WTC11 (cell line): ENCODE measurements at regions not wholly inside any gene's neighbourhood (a gene's known extent, or its start where the extent isn't known, plus 50 kb on each side); places are given as distances from the start of the nearest gene placed in this dataset.

Experiments used
- ATAC-seq: fragments of 200-7000 bp; cut with Tn5 transposase; 2 replicates; pipeline ENCODE4 v1.10.0; 2021; ENCODE audit warnings: mild to moderate bottlenecking, moderate library complexity
- CTCF ChIA-PET: fragments of 300-600 bp; sonication (Branson Sonifier 250); formaldehyde crosslinking; loops from one replicate; lab custom pipeline; 2021; ENCODE audit warnings: antibody characterized with exemption; lab: Charles Lee
- POLR2A ChIA-PET: fragments of 350-600 bp; sonication (Branson Sonifier 250); formaldehyde crosslinking; loops from one replicate; lab custom pipeline; 2021; ENCODE audit warnings: antibody characterized with exemption; lab: Charles Lee
- DNase-seq: peaks from one replicate; pipeline ENCODE4 v3.0.0; 2021; ENCODE audit warnings: low spot score
- H3K27ac Mint-ChIP-seq: 2 replicates; pipeline ENCODE4 v1.8.0; 2021; ENCODE audit warnings: mixed read lengths
- H3K27me3 Mint-ChIP-seq: 2 replicates; pipeline ENCODE4 v1.8.0; 2021; ENCODE audit warnings: low read depth, mild to moderate bottlenecking, moderate library complexity, mixed read lengths
- H3K36me3 Mint-ChIP-seq: 2 replicates; pipeline ENCODE4 v1.8.0; 2021; ENCODE audit warnings: mixed read lengths
- H3K4me1 Mint-ChIP-seq: 2 replicates; pipeline ENCODE4 v1.8.0; 2022; ENCODE audit warnings: mixed read lengths
- H3K4me3 Mint-ChIP-seq: 2 replicates; pipeline ENCODE4 v1.8.0; 2021; ENCODE audit warnings: mild to moderate bottlenecking, moderate library complexity, mixed read lengths
- H3K9me3 Mint-ChIP-seq: 2 replicates; pipeline ENCODE4 v1.8.0; 2021; ENCODE audit warnings: mixed read lengths
- AFF4 ChIP-seq: sonication (generic); formaldehyde crosslinking; IDR thresholded peaks from 2 replicates; pipeline ENCODE4 v1.8.1; 2023; ENCODE audit warnings: mild to moderate bottlenecking, missing genetic modification reagents, borderline replicate concordance
- ARID4B ChIP-seq: sonication (generic); formaldehyde crosslinking; IDR thresholded peaks from 2 replicates; pipeline ENCODE4 v1.8.0; 2023; ENCODE audit warnings: missing genetic modification reagents, mild to moderate bottlenecking, borderline replicate concordance
- ATF2 ChIP-seq: sonication (generic); formaldehyde crosslinking; IDR thresholded peaks from 2 replicates; pipeline ENCODE4 v1.8.1; 2022; ENCODE audit warnings: low read depth, missing genetic modification reagents, borderline replicate concordance
- CREB1 ChIP-seq: sonication (generic); formaldehyde crosslinking; IDR thresholded peaks from 2 replicates; pipeline ENCODE4 v1.8.0; 2023; ENCODE audit warnings: mild to moderate bottlenecking, missing genetic modification reagents
- CREM ChIP-seq: sonication (generic); formaldehyde crosslinking; IDR thresholded peaks from 2 replicates; pipeline ENCODE4 v1.8.1; 2022; ENCODE audit warnings: mild to moderate bottlenecking, missing genetic modification reagents, moderate library complexity
- JAZF1 ChIP-seq: fragments of 250-450 bp; sonication (Bioruptor Pico); IDR thresholded peaks from 2 replicates; pipeline ENCODE4 v1.9.0; 2021; ENCODE audit warnings: moderate library complexity, mild to moderate bottlenecking, inconsistent platforms
- NFATC4 ChIP-seq: fragments of 250-450 bp; sonication (Bioruptor Pico); IDR thresholded peaks from 2 replicates; pipeline ENCODE4 v1.9.0; 2021; ENCODE audit warnings: mild to moderate bottlenecking
- NFE2L1 ChIP-seq: sonication (generic); formaldehyde crosslinking; IDR thresholded peaks from 2 replicates; pipeline ENCODE4 v1.8.1; 2023; ENCODE audit warnings: missing genetic modification reagents
- NR1H2 ChIP-seq: sonication (generic); formaldehyde crosslinking; IDR thresholded peaks from 2 replicates; pipeline ENCODE4 v1.9.0; 2021; ENCODE audit warnings: mild to moderate bottlenecking, moderate library complexity, missing genetic modification reagents
- OVOL2 ChIP-seq: fragments of 250-450 bp; sonication (Bioruptor Pico); IDR thresholded peaks from 2 replicates; pipeline ENCODE4 v1.9.0; 2021; ENCODE audit warnings: mild to moderate bottlenecking, borderline replicate concordance
- SOX15 ChIP-seq: fragments of 250-450 bp; sonication (Bioruptor Pico); IDR thresholded peaks from 2 replicates; pipeline ENCODE4 v1.9.0; 2021; ENCODE audit warnings: mild to moderate bottlenecking
- TEAD1 ChIP-seq: sonication (generic); formaldehyde crosslinking; IDR thresholded peaks from 2 replicates; pipeline ENCODE4 v1.8.0; 2022; ENCODE audit warnings: mild to moderate bottlenecking, missing genetic modification reagents
- USF1 ChIP-seq: sonication (generic); formaldehyde crosslinking; IDR thresholded peaks from 2 replicates; pipeline ENCODE4 v1.8.0; 2022; ENCODE audit warnings: mild to moderate bottlenecking, missing genetic modification reagents
- ZMAT4 ChIP-seq: fragments of 250-450 bp; sonication (Bioruptor Pico); IDR thresholded peaks from 2 replicates; pipeline ENCODE4 v1.9.0; 2021; ENCODE audit warnings: mild to moderate bottlenecking
- ZNF219 ChIP-seq: sonication (generic); formaldehyde crosslinking; IDR thresholded peaks from 2 replicates; pipeline ENCODE4 v1.8.0; 2023; ENCODE audit warnings: missing genetic modification reagents, mild to moderate bottlenecking, borderline replicate concordance
- ZNF263 ChIP-seq: sonication (generic); formaldehyde crosslinking; IDR thresholded peaks from 2 replicates; pipeline ENCODE4 v1.8.1; 2022; ENCODE audit warnings: low read depth, mild to moderate bottlenecking, moderate library complexity, missing genetic modification reagents
- ZNF423 ChIP-seq: fragments of 250-450 bp; sonication (Bioruptor Pico); IDR thresholded peaks from 2 replicates; pipeline ENCODE4 v2.1.2; 2022; ENCODE audit warnings: mild to moderate bottlenecking, moderate library complexity
- TF ChIP-seq, protein P1 (sequence below): fragments of 200-600 bp; IDR thresholded peaks from 2 replicates; pipeline ENCODE4 v1.8.0; 2022; ENCODE audit warnings: antibody characterized with exemption
- TF ChIP-seq, protein P2 (sequence below): sonication (generic); formaldehyde crosslinking; IDR thresholded peaks from 2 replicates; pipeline ENCODE4 v1.8.1; 2023; ENCODE audit warnings: mild to moderate bottlenecking, missing genetic modification reagents
- TF ChIP-seq, protein P3 (sequence below): sonication (generic); formaldehyde crosslinking; conservative IDR thresholded peaks from 2 replicates; pipeline ENCODE4 v1.8.1; 2022; ENCODE audit warnings: mild to moderate bottlenecking, missing genetic modification reagents

DNA sequence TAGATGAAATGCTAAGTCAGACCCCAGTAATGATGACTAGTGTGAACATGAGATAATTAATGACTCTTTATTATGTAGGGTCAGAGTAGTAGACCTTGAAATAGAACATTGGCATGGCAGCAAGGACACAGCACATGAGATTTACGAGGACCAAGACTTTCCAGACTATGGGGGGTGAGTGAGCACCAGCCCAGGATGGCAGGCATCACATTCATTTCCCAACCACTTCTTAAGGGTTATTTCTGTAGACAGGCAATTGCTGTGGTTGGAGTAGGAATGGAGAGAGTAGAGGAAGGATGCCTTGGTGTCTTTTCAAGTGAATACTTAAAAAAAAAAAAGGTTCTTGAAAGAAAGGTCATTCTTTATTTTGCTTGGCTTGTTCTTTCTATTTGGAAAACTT, 189.4 kb upstream of the DYRK2 start:
- TF ChIP-seq, protein P1, sequence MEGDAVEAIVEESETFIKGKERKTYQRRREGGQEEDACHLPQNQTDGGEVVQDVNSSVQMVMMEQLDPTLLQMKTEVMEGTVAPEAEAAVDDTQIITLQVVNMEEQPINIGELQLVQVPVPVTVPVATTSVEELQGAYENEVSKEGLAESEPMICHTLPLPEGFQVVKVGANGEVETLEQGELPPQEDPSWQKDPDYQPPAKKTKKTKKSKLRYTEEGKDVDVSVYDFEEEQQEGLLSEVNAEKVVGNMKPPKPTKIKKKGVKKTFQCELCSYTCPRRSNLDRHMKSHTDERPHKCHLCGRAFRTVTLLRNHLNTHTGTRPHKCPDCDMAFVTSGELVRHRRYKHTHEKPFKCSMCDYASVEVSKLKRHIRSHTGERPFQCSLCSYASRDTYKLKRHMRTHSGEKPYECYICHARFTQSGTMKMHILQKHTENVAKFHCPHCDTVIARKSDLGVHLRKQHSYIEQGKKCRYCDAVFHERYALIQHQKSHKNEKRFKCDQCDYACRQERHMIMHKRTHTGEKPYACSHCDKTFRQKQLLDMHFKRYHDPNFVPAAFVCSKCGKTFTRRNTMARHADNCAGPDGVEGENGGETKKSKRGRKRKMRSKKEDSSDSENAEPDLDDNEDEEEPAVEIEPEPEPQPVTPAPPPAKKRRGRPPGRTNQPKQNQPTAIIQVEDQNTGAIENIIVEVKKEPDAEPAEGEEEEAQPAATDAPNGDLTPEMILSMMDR = no peak
- no peak for TF ChIP-seq JAZF1 (CRISPR knock-in tag)
- no peak for TF ChIP-seq USF1
- TF ChIP-seq ZNF219 (CRISPR knock-in tag) = no peak
- no peak for TF ChIP-seq CREM (CRISPR knock-in tag)
- no peak for TF ChIP-seq SOX15 (CRISPR knock-in tag)
- no peak for TF ChIP-seq TEAD1
- TF ChIP-seq CREB1 (CRISPR knock-in tag) = no peak
- TF ChIP-seq OVOL2 (CRISPR knock-in tag) = no peak
- TF ChIP-seq AFF4 = no peak
- TF ChIP-seq ZMAT4 = no peak
- no peak for TF ChIP-seq ATF2 (CRISPR knock-in tag)
- TF ChIP-seq ZNF263 (CRISPR knock-in tag) = no peak
- TF ChIP-seq ARID4B = no peak
- no peak for TF ChIP-seq NFATC4 (CRISPR knock-in tag)
- no peak for TF ChIP-seq NFE2L1 (CRISPR knock-in tag)
- TF ChIP-seq, protein P2, sequence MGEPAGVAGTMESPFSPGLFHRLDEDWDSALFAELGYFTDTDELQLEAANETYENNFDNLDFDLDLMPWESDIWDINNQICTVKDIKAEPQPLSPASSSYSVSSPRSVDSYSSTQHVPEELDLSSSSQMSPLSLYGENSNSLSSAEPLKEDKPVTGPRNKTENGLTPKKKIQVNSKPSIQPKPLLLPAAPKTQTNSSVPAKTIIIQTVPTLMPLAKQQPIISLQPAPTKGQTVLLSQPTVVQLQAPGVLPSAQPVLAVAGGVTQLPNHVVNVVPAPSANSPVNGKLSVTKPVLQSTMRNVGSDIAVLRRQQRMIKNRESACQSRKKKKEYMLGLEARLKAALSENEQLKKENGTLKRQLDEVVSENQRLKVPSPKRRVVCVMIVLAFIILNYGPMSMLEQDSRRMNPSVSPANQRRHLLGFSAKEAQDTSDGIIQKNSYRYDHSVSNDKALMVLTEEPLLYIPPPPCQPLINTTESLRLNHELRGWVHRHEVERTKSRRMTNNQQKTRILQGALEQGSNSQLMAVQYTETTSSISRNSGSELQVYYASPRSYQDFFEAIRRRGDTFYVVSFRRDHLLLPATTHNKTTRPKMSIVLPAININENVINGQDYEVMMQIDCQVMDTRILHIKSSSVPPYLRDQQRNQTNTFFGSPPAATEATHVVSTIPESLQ (CRISPR knock-in tag) = no peak
- TF ChIP-seq, protein P3, sequence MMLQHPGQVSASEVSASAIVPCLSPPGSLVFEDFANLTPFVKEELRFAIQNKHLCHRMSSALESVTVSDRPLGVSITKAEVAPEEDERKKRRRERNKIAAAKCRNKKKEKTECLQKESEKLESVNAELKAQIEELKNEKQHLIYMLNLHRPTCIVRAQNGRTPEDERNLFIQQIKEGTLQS = no peak
- no peak for TF ChIP-seq ZNF423 (CRISPR knock-in tag)
- no peak for TF ChIP-seq NR1H2 (CRISPR knock-in tag)

More for the DNA sequence above, 189.4 kb upstream of the DYRK2 start:
- peaks cover 9% of the 10 kb centered on the region; the same call in 1 of the 2 replicates for H3K4me1 Mint-ChIP-seq
- no peaks in the 10 kb centered on the region; the same call in 1 of the 2 replicates for H3K27me3 Mint-ChIP-seq
- ChIA-PET CTCF (no interaction called here), POLR2A (no interaction called here)
- no peak overlapping the region for H3K4me3 Mint-ChIP-seq
- H3K36me3 Mint-ChIP-seq = no peaks in the 10 kb centered on the region
- H3K9me3 Mint-ChIP-seq = no peaks in the 10 kb centered on the region
- ATAC-seq = no peak
- no peak overlapping the region for H3K27ac Mint-ChIP-seq
- no peak for DNase-seq
